ENCODE measurements at regions not wholly inside any gene's neighbourhood (a gene's known extent, or its start where the extent isn't known, plus 50 kb on each side); places are given as distances from the start of the nearest gene placed in this dataset.

GRCh38 chr5:11973469-11973868 lies 69.2 kb upstream of the CTNND2 start:
- no peak overlapping the region for H3K27ac Mint-ChIP-seq
- H3K56ac ChIP-seq (ENCODE audit: insufficient read length, low read depth, low read length): no peak overlapping the region
- no peaks in the 10 kb centered on the region; a peak in 1 of 5 replicates for H3K9me3 Mint-ChIP-seq
- no peak overlapping the region for H2BK5ac ChIP-seq (ENCODE audit: insufficient read length, low read length)
- H2BK20ac ChIP-seq (ENCODE audit: low read depth, low read length, poor library complexity, severe bottlenecking): no peak overlapping the region
- H4K91ac ChIP-seq (ENCODE audit: insufficient read length, low read depth, low read length): no peak overlapping the region
- H2BK120ac ChIP-seq (ENCODE audit: low read depth, low read length, poor library complexity, severe bottlenecking): no peak overlapping the region
- no peak for TF ChIP-seq CTCF (conservative IDR thresholded peaks at IDR 0.05)
- no peak overlapping the region for H3K18ac ChIP-seq (ENCODE audit: insufficient read length, low read depth, low read length)
- no peaks in the 10 kb centered on the region for H3K23me2 ChIP-seq (ENCODE audit: insufficient read length, low read depth, low read length, poor library complexity, severe bottlenecking)
- H3K4ac ChIP-seq (ENCODE audit: low read depth, low read length): no peak overlapping the region
- H3K4me2 ChIP-seq (ENCODE audit: insufficient read depth, insufficient read length, low read length): no peak overlapping the region
- no peaks in the 10 kb centered on the region for H3K4me1 ChIP-seq (ENCODE audit: insufficient read depth, low read length)
- no peak overlapping the region for H2BK12ac ChIP-seq (ENCODE audit: insufficient read length, low read depth, low read length)
- H4K5ac ChIP-seq (ENCODE audit: insufficient read length, low read depth, low read length): no peak overlapping the region
- no peaks in the 10 kb centered on the region for H3K79me1 ChIP-seq (ENCODE audit: insufficient read depth, low read depth, low read length, poor library complexity, severe bottlenecking)
- DNase-seq: no peak
- no peak overlapping the region for H2BK15ac ChIP-seq (ENCODE audit: low read depth, low read length)
- H2AK5ac ChIP-seq (ENCODE audit: insufficient read length, low read length): no peak overlapping the region
- H3K36me3 Mint-ChIP-seq (ENCODE audit: insufficient read depth in 1 of 3, low read depth in 3 of 3): no peaks in the 10 kb centered on the region
- H3K4me1 Mint-ChIP-seq: no peaks in the 10 kb centered on the region
- H3K79me2 ChIP-seq (ENCODE audit: insufficient read depth, low read length): no peaks in the 10 kb centered on the region
- H3K27me3 Mint-ChIP-seq (ENCODE audit: low read depth): no peaks in the 10 kb centered on the region
- no peaks in the 10 kb centered on the region for H4K20me1 ChIP-seq (ENCODE audit: control insufficient read depth, insufficient read depth, insufficient read length)
- no peaks in the 10 kb centered on the region for H3K27me3 ChIP-seq (ENCODE audit: insufficient read depth, low read length)
- no peak overlapping the region for H2AFZ ChIP-seq (ENCODE audit: low read length)
- H4K8ac ChIP-seq (replicated peaks; ENCODE audit: insufficient read length, low read depth, low read length): no peak overlapping the region
- H3K27ac ChIP-seq (ENCODE audit: insufficient read length, low read depth, low read length): no peak overlapping the region
- H3K9me3 ChIP-seq (ENCODE audit: control insufficient read depth, low read depth, low read length): no peaks in the 10 kb centered on the region
- H3K4me3 Mint-ChIP-seq: no peak overlapping the region
- no peak overlapping the region for H3K23ac ChIP-seq (ENCODE audit: insufficient read length, low read depth, low read length)
- H3K9ac ChIP-seq (ENCODE audit: extremely low read depth, insufficient read length, low read length): no peak overlapping the region
- WGBS (ENCODE audit: extremely low coverage, insufficient read length, low lambda C conversion rate): no CpG with 5 or more reads among the region's 7 CpGs
- H3K14ac ChIP-seq (ENCODE audit: insufficient read depth, low read length): no peak overlapping the region
- H3T11ph ChIP-seq (ENCODE audit: low read length): no peak overlapping the region
